GM21381 (cell line): ENCODE measurements at regions not wholly inside any gene's neighbourhood (a gene's known extent, or its start where the extent isn't known, plus 50 kb on each side); places are given as distances from the start of the nearest gene placed in this dataset.
A peak's percentile ranks its signal among the peaks of the same experiment; 100 is the strongest.

Source experiments
- ATAC-seq: cut with Tn5 transposase; IDR thresholded peaks from one replicate; pipeline ENCODE4 v1.9.1; 2021; ENCODE audit warnings: mild to moderate bottlenecking, moderate library complexity; ENCODE audit not compliant: unreplicated experiment

DNA sequence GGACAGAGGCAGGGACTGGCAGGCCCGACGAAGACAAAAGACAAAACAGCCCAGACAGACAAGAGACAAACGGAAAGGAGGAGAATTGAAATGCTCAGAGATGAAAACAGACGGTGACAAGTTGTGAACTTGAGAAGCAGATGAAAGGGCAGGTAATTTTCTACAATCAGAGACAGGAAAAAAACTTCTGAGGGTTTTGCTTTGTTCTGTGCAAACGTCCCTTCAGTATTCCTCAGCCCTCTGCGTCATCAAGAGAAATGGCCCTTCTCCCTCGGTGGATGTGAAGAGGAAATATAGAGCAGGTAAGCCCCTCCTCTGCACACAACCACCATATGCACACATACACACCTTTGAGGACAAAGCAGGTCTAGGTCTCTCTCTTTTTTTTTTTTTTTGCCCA lies 206.6 kb downstream of the UACA start:
- ATAC-seq: no peak

DNA sequence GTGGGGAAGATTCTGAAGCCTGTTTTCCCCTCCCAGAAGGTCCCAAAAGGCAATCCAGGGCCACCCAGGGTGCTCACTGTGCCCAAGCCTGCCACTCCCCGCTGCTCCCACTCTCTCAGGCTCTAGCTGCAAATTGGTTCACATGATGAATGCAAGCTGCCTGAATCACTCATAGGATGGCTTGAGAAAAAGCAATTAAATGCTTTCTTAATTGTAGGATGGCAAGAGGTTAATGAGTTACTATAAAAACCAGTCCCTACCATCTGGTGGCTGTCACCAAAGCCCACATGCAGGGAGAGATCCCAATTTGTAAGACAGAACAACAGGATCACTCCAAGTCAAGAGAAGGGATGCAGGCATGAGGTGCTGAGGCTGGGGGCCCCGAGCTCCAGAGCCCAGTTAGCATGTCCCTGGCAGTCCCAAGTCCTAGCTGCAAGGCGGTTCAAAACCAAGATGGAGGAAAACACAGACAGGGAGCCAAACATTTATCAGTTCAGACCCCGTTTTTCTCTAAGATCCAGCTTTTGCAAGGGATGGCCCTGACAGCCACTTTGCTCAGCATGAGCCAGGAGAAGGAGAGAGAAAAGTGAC lies 207.1 kb downstream of the UACA start:
- no peak for ATAC-seq

DNA sequence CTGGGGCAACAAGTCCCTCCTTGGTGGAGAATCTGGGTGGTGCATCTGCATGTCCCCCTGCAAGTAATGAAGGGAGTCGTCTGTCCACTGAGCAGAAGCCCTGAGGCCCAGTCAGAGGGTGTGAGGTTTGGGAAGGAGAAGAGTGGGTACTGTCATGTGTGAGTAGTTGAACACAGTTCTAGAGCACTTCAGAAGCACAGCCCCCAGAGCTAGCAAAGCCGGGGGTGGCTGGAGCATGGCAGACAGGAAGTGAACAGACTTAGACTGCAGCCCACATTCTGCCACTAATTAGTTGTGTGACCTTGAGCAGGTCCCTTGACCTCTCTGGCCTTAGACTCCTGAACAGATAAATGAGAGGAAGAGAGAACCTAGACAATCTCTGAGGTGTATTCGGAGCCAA lies 207.6 kb downstream of the UACA start:
- no peak for ATAC-seq

DNA sequence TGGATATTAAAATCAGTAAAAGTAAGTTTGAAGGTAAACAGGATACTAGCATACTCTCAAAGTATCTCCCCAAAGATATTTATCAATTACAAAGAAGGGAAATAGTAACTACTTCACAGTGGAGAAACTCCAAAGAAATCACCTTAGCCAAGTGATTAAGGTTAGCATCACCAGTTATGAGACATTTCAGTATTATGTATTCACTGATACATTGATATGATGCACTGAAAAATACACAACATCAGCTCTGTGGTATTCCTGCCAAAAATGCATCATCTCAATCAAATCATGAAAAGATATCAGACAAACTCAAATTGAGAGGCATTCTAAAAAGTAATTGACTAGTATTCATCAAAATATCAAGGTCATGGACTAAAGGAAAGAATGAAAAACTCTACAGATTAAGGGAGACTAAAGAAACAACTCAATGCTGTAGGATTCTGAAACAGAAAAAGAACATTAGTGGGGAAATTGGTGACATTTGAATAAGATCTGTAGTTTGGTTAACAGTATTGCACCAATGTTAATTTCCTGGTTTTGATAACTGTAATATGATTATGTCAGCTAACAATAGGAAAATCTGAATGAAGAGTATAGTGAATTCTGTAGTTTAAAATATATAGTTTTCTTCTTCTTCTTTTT lies 215.4 kb downstream of the UACA start:
- no peak for ATAC-seq

DNA sequence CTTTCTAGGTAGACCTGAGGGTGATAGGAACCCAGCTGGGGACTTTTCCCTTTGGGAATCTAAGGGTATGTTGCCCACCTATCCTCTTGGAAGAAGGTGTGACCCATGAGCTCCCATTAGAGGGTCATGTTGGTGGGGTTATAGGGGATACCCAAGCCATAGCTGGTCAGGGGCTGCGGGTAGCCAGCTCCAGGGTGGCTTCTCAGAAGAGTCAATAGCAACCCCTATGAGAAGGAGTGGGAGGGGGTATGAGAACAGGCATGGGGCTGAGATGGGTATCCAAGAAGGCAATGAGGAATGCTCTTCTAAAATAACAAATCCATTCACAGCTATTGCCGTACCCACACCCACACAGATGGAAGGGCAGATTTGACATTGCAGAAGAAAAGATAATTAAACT lies 217.8 kb downstream of the UACA start:
- ATAC-seq: no peak

DNA sequence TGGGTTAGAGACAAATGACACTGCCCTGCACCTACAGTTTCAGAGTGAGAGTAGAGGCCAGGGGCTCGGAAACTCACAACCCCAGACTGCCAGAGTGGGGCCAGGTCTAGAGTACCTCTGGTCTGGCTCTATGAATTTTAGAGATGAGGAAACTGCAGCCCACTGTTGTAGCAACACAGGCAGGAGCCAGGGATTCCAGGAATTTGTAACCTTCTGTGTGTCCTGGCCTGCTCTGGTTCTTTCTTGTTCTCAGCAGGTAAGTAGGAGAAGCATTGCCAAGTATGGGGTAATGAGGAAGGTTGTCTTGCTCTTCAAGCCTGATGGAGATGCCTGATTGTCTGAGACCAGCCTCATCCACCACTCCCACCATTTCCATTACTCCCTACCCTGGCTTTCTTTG lies 221.8 kb downstream of the UACA start:
- ATAC-seq: no peak

DNA sequence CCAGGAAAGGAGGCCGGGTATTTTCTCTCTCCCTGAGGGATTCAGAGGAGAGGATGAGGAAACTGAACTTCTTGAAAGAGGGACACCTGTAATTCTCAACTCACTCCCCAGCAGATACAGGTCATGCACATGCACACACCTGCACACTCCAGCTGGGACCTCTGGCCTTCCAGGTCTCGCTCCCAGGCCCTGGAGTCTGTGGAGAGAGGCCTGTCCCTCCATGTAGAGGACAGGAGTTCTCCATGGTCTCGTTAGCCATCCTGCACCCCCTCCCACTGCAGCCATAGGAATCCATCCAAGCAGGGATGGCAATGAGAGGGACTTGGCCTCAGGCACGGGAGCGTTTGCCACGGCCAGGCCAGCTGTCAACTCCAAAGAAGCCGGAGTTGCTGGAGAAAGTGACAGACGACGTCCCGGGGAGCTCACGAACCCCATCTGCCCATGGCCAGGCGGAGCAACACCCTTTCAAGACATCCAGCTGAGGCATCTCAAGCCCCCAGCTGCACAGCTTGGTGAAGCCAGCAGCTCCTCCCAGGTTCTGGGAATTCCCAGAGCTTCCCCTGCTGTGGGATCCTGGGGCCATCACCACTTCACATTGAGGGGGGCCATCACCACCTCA lies 223.3 kb downstream of the UACA start:
- no peak for ATAC-seq

DNA sequence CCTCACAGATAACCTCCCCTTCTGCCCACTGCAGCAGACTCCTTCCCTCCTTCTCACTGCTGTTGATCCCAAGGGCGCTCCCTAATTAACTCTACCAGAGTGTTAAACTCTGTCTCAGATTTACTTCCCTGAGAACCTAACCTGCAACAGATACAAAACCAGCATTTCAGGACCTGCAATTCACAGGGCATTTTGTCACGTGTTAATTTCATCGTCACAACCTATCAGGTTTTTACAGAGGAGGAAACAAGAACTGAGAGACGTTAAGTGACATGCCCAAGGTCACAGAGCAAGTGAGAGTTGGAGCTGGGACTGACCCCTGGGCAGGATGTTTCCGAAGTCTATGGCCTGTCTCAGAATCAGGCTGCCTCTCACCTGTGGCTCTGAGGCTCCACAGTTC lies 223.9 kb downstream of the UACA start:
- ATAC-seq: no peak

DNA sequence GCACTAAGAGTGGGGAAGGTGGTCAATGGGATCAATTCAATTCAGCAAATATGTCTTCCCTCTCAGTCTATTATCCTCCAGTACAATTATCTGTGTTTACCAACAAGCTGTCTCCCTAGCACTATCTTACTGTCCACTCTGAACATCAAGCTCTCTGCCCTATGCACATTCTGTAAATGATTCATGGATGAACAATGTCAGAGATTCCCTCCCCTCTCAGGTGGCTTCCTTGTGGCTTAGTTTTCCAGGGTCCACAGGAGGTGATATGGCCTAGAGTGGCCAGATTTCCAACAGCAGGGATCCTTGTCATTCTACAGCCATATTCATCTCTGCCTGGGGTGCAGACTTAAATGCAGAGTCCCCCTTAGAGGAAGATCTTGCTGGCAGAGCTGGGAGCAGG lies 225.1 kb downstream of the UACA start:
- no peak for ATAC-seq

DNA sequence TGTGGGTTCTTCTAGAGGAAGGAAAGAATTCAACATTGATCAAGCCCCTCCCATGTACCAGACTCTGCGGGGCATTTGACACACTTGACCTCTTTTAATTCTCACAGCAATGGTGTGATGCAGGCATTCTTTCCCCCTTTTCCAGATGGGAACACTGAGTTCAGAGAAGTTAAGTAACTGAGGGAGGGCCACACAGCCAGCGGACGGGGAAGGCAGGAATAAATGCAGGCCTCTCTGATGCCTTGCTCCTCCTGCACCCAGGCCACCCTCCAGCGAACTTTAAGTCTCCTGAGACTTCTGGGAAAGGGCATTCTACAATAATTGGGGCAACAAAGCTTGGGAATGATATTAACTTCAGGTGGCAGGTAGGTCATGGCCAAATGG lies 227.4 kb downstream of the UACA start:
- ATAC-seq: no peak

DNA sequence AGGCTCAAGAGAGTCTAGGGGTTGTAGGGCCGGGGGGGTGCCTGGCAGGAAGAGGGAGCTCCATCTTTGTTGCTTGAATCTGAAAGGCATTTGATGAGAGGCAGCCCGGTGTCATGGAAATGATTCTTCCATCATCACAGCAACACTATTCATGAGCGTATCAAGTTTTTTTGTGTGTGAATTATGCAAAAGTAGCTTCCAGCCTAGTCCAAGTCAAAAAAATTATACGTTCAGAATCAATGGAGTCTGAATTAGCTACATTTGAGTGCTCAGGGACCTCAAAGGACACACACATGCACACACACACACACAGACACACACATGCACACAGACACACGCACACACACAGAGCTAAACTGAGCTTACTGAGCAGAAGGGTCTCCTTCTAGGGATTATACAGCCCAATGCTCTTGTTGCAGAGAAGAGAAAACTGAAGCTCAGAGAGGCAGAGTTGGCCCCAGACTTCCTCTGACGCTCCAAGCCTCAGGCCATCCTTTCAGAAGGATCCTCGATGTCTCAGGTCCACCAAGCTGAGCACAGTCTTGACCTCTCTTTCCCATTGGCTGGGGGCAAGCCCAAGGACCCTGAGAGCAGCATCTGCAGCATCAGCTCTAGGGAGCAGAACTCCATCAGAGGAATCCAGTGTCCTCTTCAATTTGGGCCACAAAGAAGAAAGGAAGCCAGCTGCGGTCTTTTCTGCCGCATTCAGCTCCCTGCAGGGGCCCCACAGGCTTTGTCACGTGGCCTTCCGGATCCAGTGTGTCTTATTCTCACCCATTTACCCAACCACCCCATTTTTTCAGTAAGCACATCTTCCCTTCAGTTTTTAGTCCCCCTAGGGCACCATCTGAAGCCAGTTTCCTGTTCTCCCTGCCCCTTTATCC lies 228.0 kb downstream of the UACA start:
- ATAC-seq: no peak

DNA sequence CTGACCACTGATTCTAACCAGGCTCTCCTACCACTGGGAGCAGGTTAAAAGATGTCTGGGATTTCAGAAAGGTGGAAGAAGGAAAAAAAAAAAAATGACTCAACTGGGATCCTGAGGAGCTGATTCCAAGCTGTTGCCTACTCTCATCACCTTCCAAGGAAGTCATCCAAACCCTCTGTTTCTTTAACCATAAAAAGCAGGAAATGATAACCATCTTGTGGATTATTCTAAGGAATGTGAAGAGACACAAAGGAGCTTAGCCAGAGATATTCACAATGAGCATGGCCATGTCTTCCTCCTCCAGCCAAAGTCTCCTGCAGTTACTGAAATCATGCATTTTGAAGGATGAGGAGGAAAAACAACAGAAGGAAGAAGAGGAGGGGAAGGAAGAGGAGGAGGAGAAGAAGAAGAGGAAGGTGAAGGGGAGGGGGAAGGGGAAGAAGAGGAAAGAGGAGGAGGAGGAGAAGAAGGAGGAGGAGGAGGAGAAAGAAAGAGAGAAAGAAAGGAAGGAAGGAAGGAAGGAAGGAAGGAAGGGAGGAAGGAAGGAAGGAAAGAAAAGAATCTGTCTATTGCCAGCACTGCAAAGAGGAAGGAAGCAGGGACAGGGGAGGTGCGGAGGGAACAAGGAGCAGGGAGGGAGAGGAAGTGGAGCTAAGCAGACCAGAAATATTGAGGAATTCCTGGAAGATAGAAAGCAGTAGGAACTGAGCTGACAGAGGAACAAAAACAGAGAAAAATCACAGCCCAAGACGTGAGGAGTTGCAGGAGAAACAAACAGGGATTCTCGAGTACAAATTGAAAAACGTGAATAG lies 229.2 kb downstream of the UACA start:
- ATAC-seq: no peak

DNA sequence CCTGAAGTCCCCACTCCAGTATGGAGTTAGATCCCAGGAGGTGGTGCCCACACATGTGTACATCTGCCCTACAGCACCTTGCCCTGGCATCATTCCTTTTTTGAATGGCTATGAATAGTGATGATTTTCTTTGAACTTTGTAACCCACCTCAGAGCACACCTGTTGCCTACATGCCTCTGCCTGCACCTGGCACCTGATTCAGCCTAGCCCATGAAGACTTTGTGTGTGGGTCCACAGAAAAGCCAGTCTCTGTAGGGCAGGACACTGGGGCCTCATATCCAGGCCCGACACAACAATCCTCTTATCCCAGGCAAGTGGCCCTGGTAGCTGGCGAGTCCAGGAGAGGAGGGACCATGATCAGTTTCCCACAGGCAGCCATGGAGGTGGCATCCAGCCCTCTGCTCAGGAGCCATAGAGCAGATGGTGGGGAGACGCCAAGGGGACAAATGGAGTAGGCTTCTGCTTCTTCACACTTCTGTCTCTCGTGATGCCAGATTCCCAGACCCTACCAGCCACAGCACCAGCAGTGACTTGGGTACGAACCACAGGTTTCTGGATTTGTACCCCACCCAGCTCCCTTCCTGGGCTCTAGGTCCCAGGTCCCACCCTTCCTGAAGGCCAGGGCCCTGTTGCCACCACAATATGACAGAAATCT lies 230.7 kb downstream of the UACA start:
- no peak for ATAC-seq

DNA sequence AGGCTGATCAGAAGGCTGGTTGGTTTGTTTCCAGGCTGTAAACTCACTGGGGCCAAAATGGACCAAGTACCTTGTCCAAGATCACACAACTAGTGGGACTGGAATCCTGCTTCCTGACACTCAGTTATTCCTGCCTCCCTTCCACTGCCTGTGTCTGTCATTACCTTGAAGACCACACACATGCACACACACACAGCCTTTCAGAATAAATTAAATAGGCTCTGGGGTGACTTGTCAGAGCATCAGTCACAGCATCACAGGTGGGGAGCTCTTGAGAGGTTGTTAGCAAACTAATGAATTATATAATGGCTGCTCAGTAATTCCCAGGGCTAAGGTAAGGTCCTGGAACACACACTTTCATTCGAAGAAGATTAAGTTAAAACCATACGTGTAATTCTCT lies 231.8 kb downstream of the UACA start:
- ATAC-seq: no peak

DNA sequence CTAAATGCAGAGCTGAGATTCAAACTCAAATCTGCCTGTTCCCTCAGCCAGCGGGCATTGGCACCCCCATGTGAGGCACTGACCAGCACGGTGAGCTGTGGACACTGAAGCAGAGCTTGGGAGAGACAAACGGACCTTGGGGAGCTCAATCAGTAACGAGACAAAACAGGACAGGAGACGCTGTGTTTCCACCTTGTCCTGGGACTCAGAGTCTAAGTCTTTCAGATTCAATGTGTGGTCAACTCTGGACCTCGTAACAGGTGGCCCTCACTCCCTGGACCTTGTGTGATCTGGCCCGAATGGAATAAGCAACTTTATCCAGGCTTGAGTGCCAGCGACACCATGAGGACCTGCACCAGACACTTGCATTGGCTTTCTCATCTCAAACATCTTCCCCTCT lies 232.5 kb downstream of the UACA start:
- ATAC-seq: no peak

DNA sequence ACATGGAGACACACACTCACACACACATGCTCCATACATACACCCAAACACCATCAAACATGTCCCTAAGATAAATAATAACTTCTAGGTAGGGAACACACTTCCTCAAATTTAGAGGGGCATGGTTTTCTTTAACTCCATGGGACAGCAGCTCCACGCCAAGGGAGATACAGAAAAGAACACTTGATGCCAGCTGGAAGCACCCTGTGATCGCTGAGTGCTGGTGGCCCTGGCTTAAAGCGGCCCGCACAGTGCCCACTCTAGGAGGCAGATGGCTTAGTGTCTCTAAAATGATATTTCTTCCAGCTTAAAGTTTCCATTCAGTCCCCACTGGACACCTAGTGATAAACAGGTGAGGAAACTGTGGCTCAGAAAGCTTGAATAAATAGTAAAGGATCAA lies 232.9 kb downstream of the UACA start:
- ATAC-seq: no peak

DNA sequence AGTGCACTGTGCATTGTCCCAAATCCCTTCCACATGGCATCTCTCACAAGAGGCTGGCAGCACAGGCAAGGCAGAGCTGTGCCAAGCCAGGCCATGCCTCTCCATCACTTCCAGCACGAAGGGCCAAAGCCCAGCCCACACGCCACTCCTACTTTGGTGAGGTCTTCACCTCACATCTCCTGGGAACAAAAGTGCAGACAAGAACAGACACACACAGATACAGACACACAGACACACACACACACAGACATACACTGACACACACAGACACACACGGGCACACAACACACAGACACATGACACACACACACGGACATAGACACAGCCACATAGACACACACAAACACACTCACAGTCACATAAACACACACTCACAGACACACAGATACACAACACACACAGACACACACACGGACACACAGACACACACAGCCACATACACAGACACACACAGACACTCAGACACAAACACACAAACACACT lies 233.3 kb downstream of the UACA start:
- ATAC-seq: no peak

DNA sequence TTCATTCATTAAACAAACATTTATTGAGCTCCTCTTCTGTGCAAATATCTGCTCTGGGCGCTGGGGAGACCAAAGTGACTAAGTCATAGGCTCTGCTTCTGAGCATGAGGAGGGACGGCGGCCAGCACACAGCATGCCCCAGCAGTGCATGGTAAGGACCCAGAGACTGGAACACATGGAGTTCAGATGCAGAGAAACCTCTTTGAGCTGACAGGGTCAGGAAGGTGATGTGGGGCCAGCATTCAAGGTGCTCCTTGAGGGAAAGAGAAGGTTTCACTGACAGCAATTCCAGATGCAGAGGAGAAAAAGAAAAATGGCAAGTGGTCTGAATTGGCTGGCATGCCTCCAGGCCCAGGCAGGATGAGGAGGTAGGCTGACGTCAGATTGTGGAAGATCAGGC lies 234.5 kb downstream of the UACA start:
- ATAC-seq: no peak

DNA sequence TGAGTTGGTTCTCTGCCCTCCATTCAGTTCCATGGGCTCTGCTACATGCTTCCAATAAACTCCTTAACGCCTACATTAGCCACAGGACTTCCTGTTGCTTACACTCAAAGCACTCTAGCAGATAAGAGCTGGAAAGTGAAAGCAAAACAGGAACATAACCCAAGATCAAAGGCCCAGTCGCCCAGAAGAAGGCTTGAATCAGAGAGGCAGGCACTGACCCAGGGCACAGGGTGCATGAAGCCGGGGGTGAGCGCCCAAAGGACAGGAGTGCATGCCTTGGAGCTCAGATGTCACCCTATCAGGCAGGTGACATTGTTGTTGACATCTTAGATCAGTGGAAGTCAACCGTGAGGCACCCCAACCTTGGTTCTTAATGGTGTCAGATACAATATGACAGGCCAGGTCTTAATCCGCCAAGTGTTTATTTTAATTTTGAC lies 235.1 kb downstream of the UACA start:
- ATAC-seq: peak; percentile 85

DNA sequence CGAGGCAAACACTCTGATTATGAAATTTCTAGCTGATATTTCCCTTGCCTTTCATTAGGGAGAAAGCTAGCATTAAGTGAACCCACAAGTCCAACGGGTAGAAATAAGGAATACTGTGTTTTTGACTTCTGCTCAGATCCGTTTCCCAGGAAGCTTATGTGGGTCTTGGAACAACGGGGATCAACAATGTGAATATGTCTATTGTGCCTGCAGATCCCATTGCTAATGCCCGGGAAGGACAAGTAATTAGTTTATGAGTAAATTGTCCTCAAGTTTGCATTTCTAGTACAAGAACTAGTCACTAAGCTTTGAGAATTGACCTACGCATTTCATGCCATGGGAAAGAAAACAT lies 236.4 kb downstream of the UACA start:
- ATAC-seq: no peak
